ENCODE measurements at regions not wholly inside any gene's neighbourhood (a gene's known extent, or its start where the extent isn't known, plus 50 kb on each side); places are given as distances from the start of the nearest gene placed in this dataset.
"Not testable (repeated sequence)": the region's sequence is repeated elsewhere in the genome, so short reads cannot be mapped to it uniquely, and the experiment has no call there.

GRCh38 chr7:65621580-65622201 is 248.0 kb downstream of the ZNF92 start:
- not testable (repeated sequence) for DNase-seq (ENCODE audit: low spot score)

GRCh38 chr7:65631236-65631635 is 241.6 kb upstream of the VKORC1L1 start:
- not testable (repeated sequence) for DNase-seq (ENCODE audit: low spot score)

DNA sequence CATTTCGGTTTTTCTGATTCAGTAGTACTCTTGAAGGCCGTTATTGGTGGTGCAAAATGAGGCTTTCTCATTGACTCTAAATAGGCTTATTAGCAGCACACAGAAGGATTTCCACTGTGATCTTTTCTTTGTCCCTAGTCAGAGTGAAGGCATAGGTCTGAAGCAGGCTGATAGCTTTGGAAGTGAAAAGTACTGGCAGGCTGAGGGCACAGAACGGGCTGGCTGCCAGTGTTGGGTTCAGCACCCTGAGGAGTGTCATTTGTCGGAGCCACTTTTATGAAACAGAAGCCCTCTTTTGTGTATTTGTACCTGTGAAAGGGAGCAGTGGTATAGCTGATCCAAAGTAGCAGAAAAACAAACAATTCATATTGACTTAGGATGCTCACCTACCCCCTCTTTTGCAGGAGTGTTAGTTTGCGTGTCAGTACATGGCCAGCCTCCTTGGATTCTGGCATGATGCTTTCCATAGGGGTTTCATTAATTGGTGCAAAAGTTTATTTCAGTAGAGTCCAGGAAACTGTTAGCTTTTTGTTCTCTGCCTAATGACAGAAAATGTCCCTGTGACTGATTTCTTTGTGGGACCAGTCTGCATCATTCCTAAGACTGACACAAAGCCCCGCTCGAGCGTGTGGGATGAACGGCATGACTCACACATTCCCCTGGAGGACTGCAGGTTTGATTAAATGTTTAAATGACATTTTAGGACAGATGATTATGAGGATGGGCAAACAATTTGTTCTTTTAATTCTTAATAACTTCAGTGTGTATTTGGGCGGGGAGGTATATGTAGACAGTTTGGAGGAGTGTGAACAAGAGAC is 239.1 kb upstream of the VKORC1L1 start:
- DNase-seq (ENCODE audit: low spot score): not testable (repeated sequence)

DNA sequence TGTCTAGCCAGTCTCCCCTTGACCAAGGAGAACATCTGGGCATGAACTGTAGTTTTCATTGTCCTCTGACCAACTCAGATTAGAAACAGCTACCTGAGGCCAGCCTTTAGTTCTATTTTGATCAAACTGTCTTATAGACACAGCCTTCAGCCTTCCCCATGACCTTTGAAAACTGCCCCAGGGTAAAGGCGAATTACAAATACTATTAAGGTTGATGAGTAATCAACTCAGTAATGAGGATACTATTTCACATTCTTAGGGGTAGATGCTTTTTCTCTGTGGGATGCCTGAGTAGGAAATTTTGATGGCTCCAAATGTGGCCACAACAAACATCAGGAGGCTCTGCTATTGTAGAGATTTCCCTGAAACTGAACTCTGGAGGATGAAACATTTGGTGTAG is 234.0 kb upstream of the VKORC1L1 start:
- not testable (repeated sequence) for DNase-seq (ENCODE audit: low spot score)

GRCh38 chr7:65639717-65640116 is 233.2 kb upstream of the VKORC1L1 start:
- not testable (repeated sequence) for DNase-seq (ENCODE audit: low spot score)

DNA sequence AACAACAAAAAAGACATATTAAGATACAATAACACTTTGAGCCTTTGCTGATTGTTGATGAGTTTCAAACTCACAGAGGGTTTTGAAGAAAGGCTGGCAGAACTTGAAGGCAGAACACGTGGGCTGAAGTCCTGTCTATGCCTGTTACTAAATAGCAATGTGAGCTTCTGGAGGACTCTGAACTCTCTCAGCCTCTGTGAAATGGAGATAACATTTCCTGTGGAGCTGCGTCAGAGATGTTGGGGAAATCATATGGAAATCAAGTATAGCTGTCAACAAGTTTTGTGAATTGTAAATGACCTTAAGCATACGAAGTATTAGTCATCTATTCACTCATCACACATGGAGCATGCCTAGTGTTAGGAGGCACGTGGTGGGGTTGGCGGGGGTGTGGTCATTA is 229.4 kb upstream of the VKORC1L1 start:
- DNase-seq (ENCODE audit: low spot score): not testable (repeated sequence)

- DNase-seq (ENCODE audit: low spot score): not testable (repeated sequence)
Measured at GRCh38 chr7:65647153-65647964, 225.5 kb upstream of the VKORC1L1 start.

GRCh38 chr7:65651174-65651573 is 221.7 kb upstream of the VKORC1L1 start:
- DNase-seq (ENCODE audit: low spot score): not testable (repeated sequence)

GRCh38 chr7:65651826-65652592 is 220.9 kb upstream of the VKORC1L1 start:
- not testable (repeated sequence) for DNase-seq (ENCODE audit: low spot score)

DNA sequence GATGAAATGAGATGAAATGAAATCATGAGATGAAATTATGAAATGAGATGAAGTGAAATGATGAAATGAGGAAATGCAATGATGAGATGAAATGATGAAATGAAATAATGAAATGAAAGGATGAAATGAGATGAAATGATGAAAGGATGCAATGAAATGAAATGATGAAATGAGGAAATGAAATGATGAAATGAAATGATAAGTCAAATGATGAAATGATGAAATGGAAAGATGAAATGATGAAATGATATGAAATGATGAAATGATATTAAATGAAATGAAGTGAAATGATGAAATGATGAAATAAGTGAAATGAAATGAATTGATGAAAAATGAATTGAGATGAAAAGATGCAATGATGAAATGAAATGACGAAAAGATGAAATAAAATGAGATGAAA is 220.2 kb upstream of the VKORC1L1 start:
- DNase-seq (ENCODE audit: low spot score): not testable (repeated sequence)

DNA sequence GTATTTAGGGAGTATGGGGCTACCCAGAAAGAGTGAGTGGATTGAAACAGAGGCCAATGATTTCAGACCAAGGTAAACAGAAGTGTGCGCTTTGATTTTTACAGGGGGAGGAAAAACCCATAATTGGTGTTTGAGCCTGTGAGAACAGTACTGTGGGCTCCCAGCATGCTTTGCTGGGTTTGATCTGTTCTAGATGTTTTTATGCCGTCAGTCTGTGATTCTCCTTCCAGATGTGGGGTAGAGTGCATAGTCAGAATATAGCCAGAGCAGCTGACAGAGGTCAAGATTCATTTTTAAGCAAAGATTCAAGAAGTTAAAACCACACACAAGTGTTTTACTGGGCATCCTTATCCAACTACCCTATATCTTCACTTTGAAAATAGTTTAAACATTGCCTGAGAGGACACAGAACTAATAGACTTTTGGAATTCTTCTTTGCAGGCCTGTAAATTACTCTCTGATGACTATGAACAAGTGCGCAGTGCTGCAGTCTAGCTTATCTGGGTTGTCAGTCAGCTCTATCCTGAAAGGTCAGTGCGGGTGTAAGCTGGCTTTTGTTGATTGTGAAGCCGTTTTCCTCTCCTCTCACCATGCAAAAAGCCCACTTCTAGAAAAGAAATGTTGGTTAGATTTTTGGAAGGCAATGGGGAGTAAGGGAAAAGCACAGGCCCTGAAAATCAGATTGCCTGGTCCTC is 216.2 kb upstream of the VKORC1L1 start:
- DNase-seq (ENCODE audit: low spot score): not testable (repeated sequence)

GRCh38 chr7:65683362-65683761 is 189.5 kb upstream of the VKORC1L1 start:
- not testable (repeated sequence) for DNase-seq (ENCODE audit: low spot score)

GRCh38 chr7:65699026-65699714 is 173.7 kb upstream of the VKORC1L1 start:
- DNase-seq (ENCODE audit: low spot score): not testable (repeated sequence)

DNA sequence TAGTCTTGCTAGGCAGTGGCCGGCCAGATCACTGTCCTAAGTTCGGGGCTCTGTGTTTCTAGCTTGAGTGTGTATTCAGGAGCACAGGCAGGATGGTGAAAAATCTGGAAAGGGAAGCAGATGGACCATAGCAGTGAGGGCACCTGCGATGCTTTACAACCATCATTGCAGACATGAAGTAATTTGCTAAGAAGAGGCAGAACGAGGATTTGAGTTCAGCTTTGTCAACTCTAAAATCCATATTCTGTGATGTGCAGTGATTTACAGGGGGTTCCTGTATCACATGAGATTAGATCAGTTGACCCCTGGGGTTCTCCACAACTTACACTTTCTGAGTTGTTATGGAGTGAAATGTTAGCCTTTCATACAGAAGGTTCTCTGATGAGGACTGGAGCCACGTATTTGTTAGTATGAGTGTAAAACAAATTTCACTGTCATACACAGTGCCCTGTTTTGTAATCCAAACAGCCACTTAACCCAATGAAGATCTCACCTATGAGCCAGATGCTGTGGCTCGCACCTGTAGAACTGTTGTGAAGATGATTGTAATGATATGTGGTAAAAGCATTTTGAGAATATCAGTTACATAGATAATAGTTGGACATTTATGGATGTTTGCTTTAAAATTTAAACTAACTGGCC is 173.0 kb upstream of the VKORC1L1 start:
- not testable (repeated sequence) for DNase-seq (ENCODE audit: low spot score)

DNA sequence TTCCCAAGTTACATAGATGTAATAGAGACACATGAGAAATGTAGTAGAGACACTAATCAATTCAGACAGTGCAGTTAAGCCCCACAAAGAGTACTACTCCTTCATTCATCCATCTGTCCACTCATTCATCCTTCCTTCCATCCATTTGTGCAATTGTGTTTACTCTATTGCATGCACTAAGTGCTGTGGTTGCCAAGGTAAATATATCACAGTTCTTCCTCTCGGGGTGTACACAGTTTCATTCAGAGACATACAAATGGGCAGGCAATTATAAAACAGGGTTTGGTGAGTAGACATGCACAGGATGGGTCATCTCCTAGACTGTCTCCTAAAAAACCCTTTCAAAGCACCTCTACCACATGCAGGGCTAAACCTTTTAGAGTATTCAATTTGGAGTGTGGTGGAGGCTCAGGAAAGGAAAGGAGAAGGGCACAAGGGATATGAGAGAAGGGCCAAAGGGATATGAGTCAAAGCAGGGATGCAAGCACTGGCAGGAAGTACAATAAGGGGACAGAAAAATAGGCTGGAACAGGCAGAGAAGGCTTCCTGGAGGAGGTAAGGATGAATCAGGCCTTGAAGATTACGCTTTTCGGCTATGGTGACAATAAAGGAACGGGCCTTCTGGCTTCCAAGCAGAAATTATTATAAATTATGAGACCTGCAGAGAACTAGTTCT is 153.6 kb upstream of the VKORC1L1 start:
- not testable (repeated sequence) for DNase-seq (ENCODE audit: low spot score)

DNA sequence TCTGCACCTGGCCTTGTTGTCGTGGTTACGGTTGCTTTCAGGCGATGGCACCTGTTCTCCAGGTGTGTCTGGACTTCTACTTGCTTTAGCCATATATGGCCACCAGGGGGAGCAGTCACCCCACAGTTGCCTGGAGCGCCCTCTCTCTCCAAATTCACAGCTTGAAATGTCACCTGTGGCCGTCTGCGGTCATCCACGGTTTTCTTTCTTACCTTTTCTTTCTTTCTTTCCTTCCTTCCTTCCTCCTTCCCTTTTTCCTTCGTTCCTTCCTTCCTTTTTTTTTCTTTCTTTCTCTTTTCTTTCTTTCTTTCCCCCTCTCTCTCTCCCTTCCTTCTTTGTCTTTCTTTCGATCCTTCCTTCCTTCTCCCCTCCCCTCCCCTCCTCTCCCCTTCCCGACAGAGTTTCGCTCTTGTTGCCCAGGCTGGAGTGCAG is 150.5 kb upstream of the VKORC1L1 start:
- DNase-seq (ENCODE audit: low spot score): no peak

- DNase-seq (ENCODE audit: low spot score): not testable (repeated sequence)
Measured at GRCh38 chr7:65727182-65727581, 145.7 kb upstream of the VKORC1L1 start.

- no peak for DNase-seq (ENCODE audit: low spot score)
Measured at GRCh38 chr7:65731129-65731528, 141.7 kb upstream of the VKORC1L1 start.

DNA sequence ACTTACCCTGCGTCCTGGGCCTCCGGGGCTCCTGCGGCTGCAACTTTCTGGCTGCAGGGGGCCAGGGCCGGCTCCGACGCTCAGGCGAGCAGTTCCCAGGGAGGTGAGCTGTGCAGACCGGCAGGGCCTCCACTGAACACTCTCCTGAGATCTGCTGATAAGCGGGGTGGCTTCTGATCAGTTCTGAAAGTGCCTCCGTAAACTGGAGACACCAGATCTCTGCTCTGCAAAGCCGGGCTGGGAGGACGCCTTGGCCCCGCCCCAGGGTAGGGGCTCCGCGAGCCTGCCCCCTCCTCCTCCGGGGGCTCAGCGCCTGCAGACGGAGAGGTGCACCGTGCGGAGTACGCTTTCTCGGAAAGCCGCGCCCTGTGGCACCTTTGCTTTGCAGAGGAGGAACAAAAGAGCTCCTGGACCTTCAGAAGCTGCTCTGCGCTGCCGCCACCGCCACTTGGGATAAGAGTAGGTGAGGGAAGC is 141.3 kb upstream of the VKORC1L1 start:
- DNase-seq (ENCODE audit: low spot score): no peak

Measured in pons (tissue), 1 donor.